HepG2 (cell line): ENCODE measurements at regions not wholly inside any gene's neighbourhood (a gene's known extent, or its start where the extent isn't known, plus 50 kb on each side); places are given as distances from the start of the nearest gene placed in this dataset.
A peak's percentile ranks its signal among the peaks of the same experiment; 100 is the strongest.

ENCODE experiments used
- ATAC-seq: fragments of 200-7000 bp; cut with Tn5 transposase; 3 replicates; pipeline ENCODE4 v1.9.1; 2020; ENCODE audit warnings: mild to moderate bottlenecking, moderate library complexity
- BruUV-seq: library from RNA; stranded (reverse); fragments of 400-500 nt; replicated peaks from 2 replicates; lab custom pipeline; 2021; lab: Mats Ljungman, UMichigan
- CTCF ChIA-PET: fragments of 300-600 bp; formaldehyde crosslinking; extraction: SDS; loops from one replicate; lab custom pipeline; 2021; ENCODE audit warnings: low total read pairs, inconsistent platforms, low intra/inter-chr PET ratio; lab: Yijun Ruan, JAX
- POLR2A ChIA-PET: fragments of 350-600 bp; sonication (Branson Sonifier 250); formaldehyde crosslinking; loops from one replicate; lab custom pipeline; 2020; ENCODE audit warnings: antibody characterized with exemption, inconsistent platforms; lab: Yijun Ruan, JAX
- DNase-seq: peaks from one replicate; pipeline ENCODE4 v3.0.0-alpha.2; 2015; ENCODE audit warnings: low spot score
- FAIRE-seq: peaks from 3 replicates; lab custom pipeline; 2011; peaks lifted over from hg19 to GRCh38; lab: Jason Lieb, UNC
- H2AFZ ChIP-seq: one replicate; pipeline ENCODE4 v1.6.1; 2011; ENCODE audit warnings: low read length, inconsistent platforms
- H3K27ac ChIP-seq: fragments of 300-600 bp; 3 replicates; pipeline ENCODE4 v1.8.0; 2011; ENCODE audit warnings: mixed run types, mild to moderate bottlenecking, mixed read lengths, low read length, inconsistent platforms; ENCODE audit not compliant: insufficient read depth; ENCODE audit errors: extremely low read length
- H3K27me3 ChIP-seq, 2 experiments: fragments of 200-600 bp in 1 of 2; 2 replicates in 1 of 2; 3 replicates in 1 of 2; pipeline versions ENCODE4 v1.6.0 to v1.8.0; 2011; ENCODE audit warnings: low read length in 2 of 2, mild to moderate bottlenecking in 2 of 2, moderate library complexity in 2 of 2, inconsistent platforms in 1 of 2; ENCODE audit not compliant: insufficient read depth in 2 of 2, control insufficient read depth in 1 of 2
- H3K36me3 ChIP-seq, 2 experiments: fragments of 200-600 bp in 1 of 2; replicated peaks in 1 of 2; 2 replicates in 1 of 2; 3 replicates in 1 of 2; pipeline versions ENCODE4 v1.5.1 to v1.8.0; 2011; ENCODE audit warnings: low read length in 2 of 2, inconsistent platforms in 1 of 2; ENCODE audit not compliant: insufficient read depth in 2 of 2, control insufficient read depth in 1 of 2
- H3K4me1 ChIP-seq: 2 replicates; pipeline ENCODE4 v1.5.1; 2012; ENCODE audit warnings: low read length, inconsistent platforms; ENCODE audit not compliant: insufficient read depth
- H3K4me2 ChIP-seq: 2 replicates; pipeline ENCODE4 v1.6.0; 2011; ENCODE audit warnings: low read depth, low read length, inconsistent platforms
- H3K4me3 ChIP-seq, 3 experiments: fragments of 200-600 bp in 1 of 3; sonication (generic), shearing (Covaris generic) in 1 of 3; replicated peaks in 1 of 3; 2 replicates each; pipeline ENCODE4 v1.5.1; 2011 to 2016; ENCODE audit warnings: low read length in 3 of 3, inconsistent platforms in 2 of 3, low read depth in 2 of 3, mild to moderate bottlenecking in 2 of 3, control low read depth in 1 of 3, mixed read lengths in 1 of 3; ENCODE audit not compliant: insufficient read depth in 1 of 3
- H3K79me2 ChIP-seq: one replicate; pipeline ENCODE4 v1.6.1; 2011; ENCODE audit warnings: low read length, inconsistent platforms; ENCODE audit not compliant: insufficient read depth
- H3K9ac ChIP-seq: 2 replicates; pipeline ENCODE4 v1.6.0; 2011; ENCODE audit warnings: mild to moderate bottlenecking, low read depth, low read length, inconsistent platforms; ENCODE audit not compliant: insufficient read depth
- H3K9me3 ChIP-seq: 2 replicates; pipeline ENCODE4 v1.5.1; 2012; ENCODE audit warnings: mild to moderate bottlenecking, low read length
- H4K20me1 ChIP-seq: 2 replicates; pipeline ENCODE4 v1.6.0; 2011; ENCODE audit warnings: inconsistent platforms, mild to moderate bottlenecking, low read length, moderate library complexity; ENCODE audit not compliant: insufficient read depth
- NAIF1 ChIP-seq: sonication (generic); formaldehyde crosslinking; IDR thresholded peaks from 2 replicates; pipeline ENCODE4 v1.5.0; 2020; ENCODE audit warnings: mild to moderate bottlenecking, missing genetic modification reagents, borderline replicate concordance
- PHF5A ChIP-seq: IDR thresholded peaks from one replicate; pipeline ENCODE4 v1.6.1; 2018; ENCODE audit warnings: low read depth, missing genetic modification reagents; ENCODE audit not compliant: unreplicated experiment
- ZBTB38 ChIP-seq: sonication (generic); formaldehyde crosslinking; IDR thresholded peaks from 2 replicates; pipeline ENCODE4 v1.5.1; 2020; ENCODE audit warnings: mild to moderate bottlenecking, missing genetic modification reagents
- ZNF230 ChIP-seq: sonication (generic); formaldehyde crosslinking; IDR thresholded peaks from 2 replicates; pipeline ENCODE4 v1.4.0; 2020; ENCODE audit warnings: mild to moderate bottlenecking, missing genetic modification reagents
- ZNF678 ChIP-seq: sonication (generic); formaldehyde crosslinking; IDR thresholded peaks from 2 replicates; pipeline ENCODE4 v1.4.0; 2020; ENCODE audit warnings: mild to moderate bottlenecking, missing genetic modification reagents
- WGBS: methylation state at CpG from one replicate; pipeline ENCODE4 v1.1.6; 2017; ENCODE audit warnings: low lambda C conversion rate; 5-methylcytosine and 5-hydroxymethylcytosine counted together
- in situ Hi-C: cut with HindIII; loops from 2 replicates; pipeline ENCODE4 v1.10.0; 2017; ENCODE audit warnings: low pct_unique_long_range_greater_than_20kb; ENCODE audit not compliant: extremely low pct_ligation_motif_present
- intact Hi-C: fragments of 100-400 bp; cut with micrococcal nuclease; formaldehyde crosslinking; loops from one replicate; pipeline ENCODE4 v1.10.0; 2022; ENCODE audit not compliant: unreplicated experiment

DNA sequence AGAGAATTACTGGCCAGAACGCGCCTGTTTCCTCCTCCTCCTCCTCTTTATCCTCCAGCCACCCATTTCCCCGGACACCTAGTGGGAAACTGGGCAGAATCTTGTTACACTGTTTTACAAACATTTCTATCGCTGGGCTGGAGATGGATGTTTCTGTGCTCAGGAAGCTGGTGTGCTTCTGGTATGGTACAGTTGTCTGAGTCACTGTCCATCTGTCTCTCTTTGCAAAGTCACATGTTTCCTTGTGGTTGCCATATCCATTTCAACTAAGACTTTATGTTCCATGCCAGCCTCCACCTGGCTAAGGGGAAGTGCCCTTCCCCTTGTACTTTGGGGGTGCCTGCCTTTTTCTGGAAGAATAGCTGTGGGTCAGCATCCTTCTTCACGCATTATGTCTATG is 52.9 kb upstream of the SLC22A16 start:
- H3K27me3 ChIP-seq = no peaks in the 10 kb centered on the region
- POLR2A ChIA-PET = interaction anchor here (1.4 kb wide), 1 partner anchor 26 kb away, joined by 3 read pairs; no protein-coding TSS in a partner anchor
- H2AFZ ChIP-seq = no peak overlapping the region
- H3K36me3 ChIP-seq = no peaks in the 10 kb centered on the region
- FAIRE-seq = no peak
- no peak for DNase-seq
- H3K4me3 ChIP-seq = no peak overlapping the region
- no peak overlapping the region for H3K27ac ChIP-seq
- CTCF ChIA-PET = interaction anchor here (1.8 kb wide), 1 partner anchor 470 kb away, joined by 12 read pairs; no protein-coding TSS in a partner anchor
- WGBS = 97% methylated on average over 5 of the region's 5 CpGs
- TF ChIP-seq NAIF1 (CRISPR knock-in tag) (0 out of 2 replicates have a peak, but pooled peaks have one; percentile 10), ZNF678 (no peak)
- TF ChIP-seq, all 625 proteins: peak for 1
- no peaks in the 10 kb centered on the region for H3K79me2 ChIP-seq
- no peaks in the 10 kb centered on the region for H4K20me1 ChIP-seq
- H3K9me3 ChIP-seq = no peaks in the 10 kb centered on the region
- H3K4me1 ChIP-seq = peaks cover 64% of the 10 kb centered on the region
- BruUV-seq = no TSS peak
- intact Hi-C loops = loop anchor here (2.0 to 10.0 kb wide), 4 partner anchors 65 to 469 kb away; no protein-coding TSS in a partner anchor
- H3K4me2 ChIP-seq = no peak overlapping the region
- ATAC-seq = no peak
- no peak overlapping the region for H3K9ac ChIP-seq
- in situ Hi-C loops = loop anchor here (10.0 kb wide), 1 partner anchor 465 kb away; no protein-coding TSS in a partner anchor

DNA sequence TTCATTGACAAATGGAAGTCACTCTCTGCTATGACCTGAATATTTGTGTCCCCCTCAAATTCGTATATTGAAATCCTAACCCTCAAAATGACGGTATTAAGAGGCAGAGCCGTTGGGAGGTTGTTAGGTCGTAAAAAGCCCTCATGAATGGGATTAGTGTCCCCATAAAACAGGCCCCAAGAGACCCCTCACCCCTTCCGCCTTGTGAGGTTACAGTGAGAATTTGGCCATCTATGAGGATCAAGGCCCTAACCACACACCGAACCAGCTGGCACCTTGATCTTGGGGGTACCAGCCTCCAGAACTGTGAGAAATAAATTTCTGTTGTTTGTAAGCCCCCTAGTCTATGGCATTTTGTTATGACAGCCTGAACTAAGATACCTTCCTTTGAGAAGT is 52.5 kb upstream of the SLC22A16 start:
- CTCF ChIA-PET = interaction anchor here (1.8 kb wide), 1 partner anchor 471 kb away, joined by 12 read pairs; no protein-coding TSS in a partner anchor
- in situ Hi-C loops = loop anchor here (10.0 kb wide), 1 partner anchor 466 kb away; no protein-coding TSS in a partner anchor

More for the DNA sequence above, 52.5 kb upstream of the SLC22A16 start:
- Histone ChIP-seq H3K36me3 (no peaks in the 10 kb centered on the region), H3K27ac (no peak overlapping the region), H2AFZ (no peak overlapping the region), H3K9me3 (no peaks in the 10 kb centered on the region), H3K4me3 (no peak overlapping the region), H3K4me1 (peaks cover 62% of the 10 kb centered on the region), H4K20me1 (no peaks in the 10 kb centered on the region), H3K9ac (no peak overlapping the region), H3K27me3 (no peaks in the 10 kb centered on the region), H3K79me2 (no peaks in the 10 kb centered on the region), H3K4me2 (no peak overlapping the region)
- intact Hi-C loops = loop anchor here (1.0 to 10.0 kb wide), 6 partner anchors 66 to 470 kb away; no protein-coding TSS in a partner anchor
- peak; percentile 32; the same call in 1 of the 2 replicates for TF ChIP-seq ZBTB38
- TF ChIP-seq PHF5A (CRISPR knock-in tag) = no peak
- 0 out of 2 replicates have a peak, but pooled peaks have one; percentile 22 for TF ChIP-seq NAIF1 (CRISPR knock-in tag)
- 0 out of 2 replicates have a peak, but pooled peaks have one; percentile 41 for TF ChIP-seq ZNF230
- POLR2A ChIA-PET = interaction anchor here (0.6 to 1.4 kb wide), 4 partner anchors 14 to 345 kb away, joined by 3 to 5 read pairs (median 3); partner anchors contain the start of genes AMD1 and CDK19
- FAIRE-seq (no peak), ATAC-seq (no peak), DNase-seq (no peak)
- no TSS peak for BruUV-seq
- WGBS = 96% methylated on average over 6 of the region's 6 CpGs
